Loucy (cell line): ENCODE measurements at regions not wholly inside any gene's neighbourhood (a gene's known extent, or its start where the extent isn't known, plus 50 kb on each side); places are given as distances from the start of the nearest gene placed in this dataset.

Experiments
- H2AFZ ChIP-seq: fragments of 200-600 bp; sonication (generic); 2 replicates; pipeline ENCODE4 v1.6.0; 2016; ENCODE audit warnings: antibody characterized with exemption, mild to moderate bottlenecking, low read length, moderate library complexity
- H3F3A ChIP-seq: fragments of 200-600 bp; 2 replicates; pipeline ENCODE4 v1.6.0; 2016; ENCODE audit warnings: antibody characterized with exemption, low read depth, mild to moderate bottlenecking
- H3K27me3 ChIP-seq: fragments of 200-600 bp; sonication (generic); 2 replicates; pipeline ENCODE4 v1.6.1; 2014; ENCODE audit warnings: low read length, mild to moderate bottlenecking; ENCODE audit not compliant: insufficient read depth, poor library complexity, severe bottlenecking
- H3K36me3 ChIP-seq: fragments of 200-600 bp; sonication (generic); 2 replicates; pipeline ENCODE4 v1.6.1; 2016; ENCODE audit warnings: low read length; ENCODE audit not compliant: insufficient read depth
- H3K4me1 ChIP-seq: fragments of 200-600 bp; sonication (generic); 2 replicates; pipeline ENCODE4 v1.5.1; 2014; ENCODE audit warnings: low read length, mild to moderate bottlenecking; ENCODE audit not compliant: insufficient read depth, poor library complexity, severe bottlenecking
- H3K4me2 ChIP-seq: fragments of 200-600 bp; sonication (generic); 2 replicates; pipeline ENCODE4 v1.6.0; 2014; ENCODE audit warnings: antibody characterized with exemption, low read length, low read depth, mild to moderate bottlenecking; ENCODE audit not compliant: poor library complexity, severe bottlenecking
- H3K4me3 ChIP-seq: fragments of 200-600 bp; sonication (generic); 2 replicates; pipeline ENCODE4 v1.5.1; 2014; ENCODE audit warnings: low read length, mild to moderate bottlenecking, mixed read lengths; ENCODE audit not compliant: poor library complexity, severe bottlenecking
- H3K79me2 ChIP-seq: fragments of 200-600 bp; sonication (generic); 2 replicates; pipeline ENCODE4 v1.6.1; 2014; ENCODE audit warnings: low read length; ENCODE audit not compliant: insufficient read depth
- H3K9ac ChIP-seq: fragments of 200-600 bp; sonication (generic); 2 replicates; pipeline ENCODE4 v1.6.0; 2014; ENCODE audit warnings: mild to moderate bottlenecking, low read depth, low read length, moderate library complexity; ENCODE audit not compliant: poor library complexity, severe bottlenecking
- H3K9me2 ChIP-seq: fragments of 200-600 bp; sonication (generic); replicated peaks from 2 replicates; pipeline ENCODE4 v1.6.1; 2016; ENCODE audit warnings: low read depth, low read length, mixed read lengths
- H3K9me3 ChIP-seq: fragments of 200-600 bp; sonication (generic); 2 replicates; pipeline ENCODE4 v1.6.1; 2014; ENCODE audit warnings: mild to moderate bottlenecking, antibody characterized with exemption, low read length, low read depth; ENCODE audit not compliant: insufficient read depth
- H4K20me1 ChIP-seq: fragments of 200-600 bp; sonication (generic); 2 replicates; pipeline ENCODE4 v1.6.0; 2014; ENCODE audit warnings: antibody characterized with exemption, low read length, mild to moderate bottlenecking; ENCODE audit not compliant: insufficient read depth, poor library complexity, severe bottlenecking
- CTCF ChIP-seq: fragments of 200-600 bp; sonication (generic); conservative IDR thresholded peaks from 2 replicates; pipeline ENCODE4 v1.5.1; 2014; ENCODE audit warnings: mild to moderate bottlenecking, antibody characterized with exemption, low read length
- EZH2phosphoT487 ChIP-seq: fragments of 200-600 bp; IDR thresholded peaks from 2 replicates; pipeline ENCODE4 v1.6.1; 2018; ENCODE audit warnings: antibody characterized with exemption, mild to moderate bottlenecking, moderate library complexity, borderline replicate concordance

- H3K4me3 ChIP-seq = no peak overlapping the region
These were observed 511.2 kb downstream of the EIPR1 start for GRCh38 chr2:2866459-2866858.

GRCh38 chr2:2862386-2862785 lies 515.2 kb downstream of the EIPR1 start:
- H3K79me2 ChIP-seq = no peaks in the 10 kb centered on the region
- no peaks in the 10 kb centered on the region for H3F3A ChIP-seq
- no peak overlapping the region for H3K9ac ChIP-seq
- no peak overlapping the region for H2AFZ ChIP-seq
- H3K4me3 ChIP-seq = no peak overlapping the region
- no peaks in the 10 kb centered on the region for H3K9me2 ChIP-seq
- no peaks in the 10 kb centered on the region for H3K4me1 ChIP-seq
- H3K36me3 ChIP-seq = no peaks in the 10 kb centered on the region
- H3K4me2 ChIP-seq = no peak overlapping the region
- H3K9me3 ChIP-seq = no peaks in the 10 kb centered on the region
- TF ChIP-seq CTCF = no peak
- no peak for TF ChIP-seq EZH2phosphoT487
- no peaks in the 10 kb centered on the region for H4K20me1 ChIP-seq
- H3K27me3 ChIP-seq = no peaks in the 10 kb centered on the region

More at GRCh38 chr2:2866459-2866858, 511.2 kb downstream of the EIPR1 start:
- no peaks in the 10 kb centered on the region for H3K36me3 ChIP-seq
- TF ChIP-seq CTCF = no peak
- H4K20me1 ChIP-seq = no peaks in the 10 kb centered on the region
- no peaks in the 10 kb centered on the region for H3K79me2 ChIP-seq
- no peak overlapping the region for H3K9ac ChIP-seq
- no peaks in the 10 kb centered on the region for H3K27me3 ChIP-seq
- no peaks in the 10 kb centered on the region for H3K4me1 ChIP-seq
- no peaks in the 10 kb centered on the region for H3K9me2 ChIP-seq
- H3F3A ChIP-seq = no peaks in the 10 kb centered on the region
- no peaks in the 10 kb centered on the region for H3K9me3 ChIP-seq
- H3K4me2 ChIP-seq = no peak overlapping the region
- no peak overlapping the region for H2AFZ ChIP-seq

GRCh38 chr2:2861666-2862240 lies 515.9 kb downstream of the EIPR1 start:
- Histone ChIP-seq H3K9me3 (no peaks in the 10 kb centered on the region), H3K4me2 (no peak overlapping the region), H3K4me1 (no peaks in the 10 kb centered on the region), H3K79me2 (no peaks in the 10 kb centered on the region), H3K9me2 (no peaks in the 10 kb centered on the region), H3K9ac (no peak overlapping the region), H3F3A (no peaks in the 10 kb centered on the region), H3K4me3 (no peak overlapping the region), H2AFZ (no peak overlapping the region), H4K20me1 (no peaks in the 10 kb centered on the region), H3K27me3 (no peaks in the 10 kb centered on the region), H3K36me3 (no peaks in the 10 kb centered on the region)
- TF ChIP-seq CTCF (no peak), EZH2phosphoT487 (no peak)
